GM18517 (cell line): ENCODE measurements at regions not wholly inside any gene's neighbourhood (a gene's known extent, or its start where the extent isn't known, plus 50 kb on each side); places are given as distances from the start of the nearest gene placed in this dataset.

Experiments
- ATAC-seq: cut with Tn5 transposase; IDR thresholded peaks from one replicate; pipeline ENCODE4 v1.9.1; 2021; ENCODE audit warnings: mild to moderate bottlenecking, moderate library complexity; ENCODE audit not compliant: unreplicated experiment

GRCh38 chr3:66740260-66740659 is 239.4 kb upstream of the LRIG1 start:
- no peak for ATAC-seq

GRCh38 chr3:66744521-66744920 is 243.7 kb upstream of the LRIG1 start:
- no peak for ATAC-seq

GRCh38 chr3:66744986-66745385 is 244.2 kb upstream of the LRIG1 start:
- no peak for ATAC-seq

- no peak for ATAC-seq
These were observed 246.4 kb upstream of the LRIG1 start for GRCh38 chr3:66747261-66747660.

GRCh38 chr3:66747696-66748095 is 246.9 kb upstream of the LRIG1 start:
- ATAC-seq, result no peak

GRCh38 chr3:66748175-66748876 is 247.5 kb upstream of the LRIG1 start:
- no peak for ATAC-seq

- ATAC-seq, result no peak
These were observed 246.3 kb upstream of the KBTBD8 start for GRCh38 chr3:66751842-66752241.

GRCh38 chr3:66753670-66754069 is 244.4 kb upstream of the KBTBD8 start:
- ATAC-seq, result no peak

GRCh38 chr3:66754613-66755012 is 243.5 kb upstream of the KBTBD8 start:
- ATAC-seq, result no peak

- no peak for ATAC-seq
These were observed 242.2 kb upstream of the KBTBD8 start for GRCh38 chr3:66755924-66756323.

- ATAC-seq, result no peak
These were observed 241.6 kb upstream of the KBTBD8 start for GRCh38 chr3:66756468-66757036.

GRCh38 chr3:66761093-66761780 is 236.9 kb upstream of the KBTBD8 start:
- no peak for ATAC-seq

- ATAC-seq, result no peak
These were observed 235.0 kb upstream of the KBTBD8 start for GRCh38 chr3:66762916-66763693.

- no peak for ATAC-seq
These were observed 220.0 kb upstream of the KBTBD8 start for GRCh38 chr3:66778107-66778506.

- ATAC-seq, result no peak
These were observed 219.3 kb upstream of the KBTBD8 start for GRCh38 chr3:66778777-66779176.

- no peak for ATAC-seq
These were observed 212.8 kb upstream of the KBTBD8 start for GRCh38 chr3:66785191-66785909.

GRCh38 chr3:66789580-66790237 is 208.4 kb upstream of the KBTBD8 start:
- ATAC-seq, result no peak

- ATAC-seq, result no peak
These were observed 206.0 kb upstream of the KBTBD8 start for GRCh38 chr3:66792086-66792485.

GRCh38 chr3:66795365-66795764 is 202.7 kb upstream of the KBTBD8 start:
- no peak for ATAC-seq

GRCh38 chr3:66796343-66796742 is 201.8 kb upstream of the KBTBD8 start:
- ATAC-seq, result no peak
